ENCODE measurements at regions not wholly inside any gene's neighbourhood (a gene's known extent, or its start where the extent isn't known, plus 50 kb on each side); places are given as distances from the start of the nearest gene placed in this dataset.

GRCh38 chr6:164037171-164037870 lies 622.8 kb downstream of the QKI start:
- H3K4me3 Mint-ChIP-seq (ENCODE audit: low read depth), result no peak overlapping the region
- H3K36me3 Mint-ChIP-seq (ENCODE audit: low read depth), result no peaks in the 10 kb centered on the region
- DNase-seq (ENCODE audit: low spot score), result no peak
- no peaks in the 10 kb centered on the region for H3K4me1 Mint-ChIP-seq (ENCODE audit: low read depth)
- H3K27ac Mint-ChIP-seq, result no peak overlapping the region
- no peaks in the 10 kb centered on the region for H3K27me3 Mint-ChIP-seq (ENCODE audit: low read depth)
- no peaks in the 10 kb centered on the region for H3K9me3 Mint-ChIP-seq
- intact Hi-C loops (cut with micrococcal nuclease), result no loop called here

DNA sequence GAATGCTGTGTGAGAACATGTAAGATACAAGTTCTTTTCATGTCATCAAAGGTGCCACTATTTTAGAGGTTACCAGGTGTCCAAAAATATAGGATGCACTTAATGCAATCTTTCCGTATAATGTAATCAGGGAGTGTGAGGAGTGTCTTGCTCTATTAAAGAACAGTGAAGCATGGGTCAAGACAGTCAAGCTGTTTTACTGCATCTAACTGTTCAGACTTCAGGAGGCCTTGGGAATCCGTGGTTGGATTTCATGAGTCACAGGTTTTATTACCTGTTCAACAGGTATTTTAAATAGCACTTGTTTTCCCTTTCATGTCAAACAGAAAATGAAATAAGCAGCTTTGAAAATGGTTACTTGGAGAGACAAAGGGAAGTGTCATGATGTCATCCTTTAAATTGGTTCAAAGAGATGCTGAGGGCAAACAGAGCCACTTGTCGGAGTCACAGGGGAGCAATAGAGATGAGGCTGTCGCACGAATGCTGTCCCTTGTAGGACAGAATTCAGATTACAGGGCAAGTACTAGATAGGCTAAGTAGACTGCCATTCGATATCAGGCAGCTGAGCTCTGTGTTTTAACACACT lies 621.5 kb downstream of the QKI start:
- intact Hi-C loops (cut with micrococcal nuclease), result no loop called here
- no peaks in the 10 kb centered on the region for H3K36me3 Mint-ChIP-seq (ENCODE audit: low read depth)
- H3K27ac Mint-ChIP-seq, result no peak overlapping the region
- no peak for DNase-seq (ENCODE audit: low spot score)
- no peaks in the 10 kb centered on the region for H3K4me1 Mint-ChIP-seq (ENCODE audit: low read depth)
- H3K9me3 Mint-ChIP-seq, result no peaks in the 10 kb centered on the region
- H3K4me3 Mint-ChIP-seq (ENCODE audit: low read depth), result no peak overlapping the region
- no peaks in the 10 kb centered on the region for H3K27me3 Mint-ChIP-seq (ENCODE audit: low read depth)

- no peaks in the 10 kb centered on the region for H3K4me1 Mint-ChIP-seq (ENCODE audit: low read depth)
- H3K9me3 Mint-ChIP-seq, result no peaks in the 10 kb centered on the region
- no peak overlapping the region for H3K27ac Mint-ChIP-seq
- no peak for DNase-seq (ENCODE audit: low spot score)
- no peaks in the 10 kb centered on the region for H3K36me3 Mint-ChIP-seq (ENCODE audit: low read depth)
- no peak overlapping the region for H3K4me3 Mint-ChIP-seq (ENCODE audit: low read depth)
- H3K27me3 Mint-ChIP-seq (ENCODE audit: low read depth), result no peaks in the 10 kb centered on the region
- intact Hi-C loops (cut with micrococcal nuclease), result no loop called here
Observed at GRCh38 chr6:164034602-164035140, 620.2 kb downstream of the QKI start.

GRCh38 chr6:164025180-164025579 lies 610.7 kb downstream of the QKI start:
- H3K9me3 Mint-ChIP-seq, result no peaks in the 10 kb centered on the region
- intact Hi-C loops (cut with micrococcal nuclease), result no loop called here
- H3K27ac Mint-ChIP-seq, result no peak overlapping the region
- H3K4me3 Mint-ChIP-seq (ENCODE audit: low read depth), result no peak overlapping the region
- no peak for DNase-seq (ENCODE audit: low spot score)
- no peaks in the 10 kb centered on the region for H3K4me1 Mint-ChIP-seq (ENCODE audit: low read depth)
- no peaks in the 10 kb centered on the region for H3K27me3 Mint-ChIP-seq (ENCODE audit: low read depth)
- H3K36me3 Mint-ChIP-seq (ENCODE audit: low read depth), result no peaks in the 10 kb centered on the region

GRCh38 chr6:164023535-164023934 lies 609.0 kb downstream of the QKI start:
- no peaks in the 10 kb centered on the region for H3K4me1 Mint-ChIP-seq (ENCODE audit: low read depth)
- DNase-seq (ENCODE audit: low spot score), result no peak
- no peak overlapping the region for H3K27ac Mint-ChIP-seq
- intact Hi-C loops (cut with micrococcal nuclease), result no loop called here
- H3K4me3 Mint-ChIP-seq (ENCODE audit: low read depth), result no peak overlapping the region
- H3K36me3 Mint-ChIP-seq (ENCODE audit: low read depth), result no peaks in the 10 kb centered on the region
- no peaks in the 10 kb centered on the region for H3K9me3 Mint-ChIP-seq
- no peaks in the 10 kb centered on the region for H3K27me3 Mint-ChIP-seq (ENCODE audit: low read depth)

DNA sequence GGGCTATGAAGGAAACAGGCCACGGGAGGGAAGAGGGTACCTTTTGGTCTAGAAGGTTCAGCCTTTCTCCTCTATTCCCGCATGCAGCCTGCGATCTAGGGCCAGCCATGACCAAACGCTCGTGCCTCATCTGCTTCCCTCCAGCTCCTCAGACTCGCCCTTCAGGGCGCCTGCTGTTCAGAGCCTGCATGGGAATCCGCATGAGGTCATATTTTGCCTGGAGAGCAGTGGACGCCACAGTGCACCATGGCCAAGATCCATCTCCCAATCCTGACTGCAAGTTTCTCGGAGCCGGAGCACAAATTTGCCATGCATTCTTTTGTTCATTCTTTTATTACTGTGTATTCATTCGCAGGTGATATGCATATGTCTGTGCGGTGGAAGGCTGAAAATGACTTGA lies 608.1 kb downstream of the QKI start:
- DNase-seq (ENCODE audit: low spot score), result no peak
- intact Hi-C loops (cut with micrococcal nuclease), result no loop called here
- no peak overlapping the region for H3K27ac Mint-ChIP-seq
- H3K27me3 Mint-ChIP-seq (ENCODE audit: low read depth), result no peaks in the 10 kb centered on the region
- no peaks in the 10 kb centered on the region for H3K36me3 Mint-ChIP-seq (ENCODE audit: low read depth)
- H3K4me1 Mint-ChIP-seq (ENCODE audit: low read depth), result no peaks in the 10 kb centered on the region
- H3K4me3 Mint-ChIP-seq (ENCODE audit: low read depth), result no peak overlapping the region
- no peaks in the 10 kb centered on the region for H3K9me3 Mint-ChIP-seq

DNA sequence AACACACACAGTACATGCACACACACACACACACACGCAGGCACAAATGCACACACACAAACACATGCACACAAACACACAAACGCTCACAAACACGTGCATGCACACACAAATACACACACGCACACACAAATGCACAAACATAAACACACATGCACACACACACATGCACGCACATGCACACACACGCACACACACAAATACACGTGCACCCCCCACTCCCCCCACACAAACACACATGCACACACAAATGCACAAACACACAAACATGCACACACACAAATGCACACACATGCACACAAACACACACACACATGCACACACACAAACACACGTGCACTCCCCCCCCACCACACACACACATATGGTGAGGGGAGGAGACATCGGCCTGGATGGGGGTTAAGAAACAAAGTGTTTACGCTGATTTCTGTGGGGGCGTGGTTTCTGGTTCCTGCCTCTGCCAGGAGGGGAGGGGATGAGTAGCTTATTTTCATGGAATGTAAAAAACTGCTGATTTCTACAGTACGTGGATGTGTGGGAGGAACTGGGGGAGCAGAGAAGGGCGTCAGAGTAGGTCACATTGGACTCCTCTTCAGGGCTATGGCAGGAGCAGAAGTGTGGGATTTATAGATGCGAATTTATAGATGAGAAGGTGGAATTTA lies 607.2 kb downstream of the QKI start:
- H3K4me3 Mint-ChIP-seq (ENCODE audit: low read depth), result no peak overlapping the region
- intact Hi-C loops (cut with micrococcal nuclease), result no loop called here
- H3K9me3 Mint-ChIP-seq, result peaks cover 5% of the 10 kb centered on the region
- no peaks in the 10 kb centered on the region for H3K4me1 Mint-ChIP-seq (ENCODE audit: low read depth)
- no peaks in the 10 kb centered on the region for H3K36me3 Mint-ChIP-seq (ENCODE audit: low read depth)
- DNase-seq (ENCODE audit: low spot score), result no peak
- H3K27me3 Mint-ChIP-seq (ENCODE audit: low read depth), result no peaks in the 10 kb centered on the region
- H3K27ac Mint-ChIP-seq, result no peak overlapping the region

DNA sequence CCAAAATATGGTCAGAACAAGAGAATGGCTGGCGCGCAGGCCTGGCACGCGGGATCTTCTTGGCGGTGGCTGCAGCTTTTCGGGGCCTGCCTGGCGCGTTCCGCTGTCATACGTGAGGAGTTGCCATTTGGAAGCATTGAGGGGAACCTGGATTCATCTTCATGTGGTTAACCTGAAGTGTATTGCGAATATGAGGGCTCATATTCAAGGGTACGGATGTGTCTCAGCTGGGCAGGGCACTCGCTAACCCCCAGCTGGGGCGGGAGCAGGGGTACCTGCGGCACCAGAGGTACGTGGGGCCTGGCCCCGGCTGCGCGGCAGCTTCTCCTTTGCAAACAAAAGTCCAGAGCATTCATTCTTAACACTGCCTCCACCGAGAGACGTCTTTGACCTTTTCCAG lies 605.6 kb downstream of the QKI start:
- Mint-ChIP-seq H3K27ac (no peak overlapping the region), H3K4me3 (ENCODE audit: low read depth) (no peak overlapping the region), H3K9me3 (peaks cover 11% of the 10 kb centered on the region), H3K36me3 (ENCODE audit: low read depth) (no peaks in the 10 kb centered on the region), H3K4me1 (ENCODE audit: low read depth) (no peaks in the 10 kb centered on the region), H3K27me3 (ENCODE audit: low read depth) (no peaks in the 10 kb centered on the region)
- DNase-seq (ENCODE audit: low spot score), result no peak
- intact Hi-C loops (cut with micrococcal nuclease), result no loop called here

- no peak overlapping the region for H3K27ac Mint-ChIP-seq
- H3K36me3 Mint-ChIP-seq (ENCODE audit: low read depth), result no peaks in the 10 kb centered on the region
- peaks cover 11% of the 10 kb centered on the region for H3K9me3 Mint-ChIP-seq
- DNase-seq (ENCODE audit: low spot score), result no peak
- H3K27me3 Mint-ChIP-seq (ENCODE audit: low read depth), result no peaks in the 10 kb centered on the region
- intact Hi-C loops (cut with micrococcal nuclease), result no loop called here
- no peak overlapping the region for H3K4me3 Mint-ChIP-seq (ENCODE audit: low read depth)
- H3K4me1 Mint-ChIP-seq (ENCODE audit: low read depth), result no peaks in the 10 kb centered on the region
Observed at GRCh38 chr6:164018133-164018532, 603.6 kb downstream of the QKI start.

DNA sequence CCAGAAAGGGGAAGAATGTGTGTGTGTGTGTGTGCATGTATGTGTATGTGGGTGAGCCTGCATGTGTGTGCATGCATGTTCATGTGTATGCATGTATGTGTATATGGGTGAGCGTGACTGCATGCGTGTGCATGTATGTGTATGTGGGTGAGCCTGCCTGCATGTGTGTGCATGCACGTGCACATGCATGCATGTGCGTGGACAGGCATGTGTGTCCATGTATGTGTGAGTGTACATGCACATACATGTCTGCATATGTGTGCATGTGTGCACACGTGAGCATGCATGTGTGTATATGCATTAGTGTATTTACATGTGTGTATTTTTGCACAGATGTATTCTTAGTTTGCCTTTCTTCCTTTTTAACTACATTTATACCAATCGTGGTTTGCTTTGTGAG lies 601.5 kb downstream of the QKI start:
- H3K36me3 Mint-ChIP-seq (ENCODE audit: low read depth), result no peaks in the 10 kb centered on the region
- H3K4me3 Mint-ChIP-seq (ENCODE audit: low read depth), result no peak overlapping the region

DNA sequence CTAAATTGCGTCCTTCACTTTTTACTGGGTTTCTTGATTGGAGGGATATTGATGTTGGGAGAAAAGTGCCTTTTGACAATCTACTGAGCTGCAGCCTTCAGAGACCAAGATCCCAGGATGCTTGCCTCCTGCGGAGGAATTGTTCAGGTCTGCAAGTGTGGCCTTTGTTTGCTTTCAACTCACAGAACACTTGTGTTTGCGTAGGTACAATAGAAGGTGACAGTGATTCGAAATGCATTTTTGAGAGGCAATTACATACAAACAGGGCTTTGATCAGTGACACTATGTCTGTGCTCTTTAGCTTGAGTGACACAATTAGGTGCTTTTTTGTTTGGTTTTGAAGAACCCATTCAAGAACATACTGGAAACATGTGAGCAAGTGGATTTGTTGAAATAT lies 600.6 kb downstream of the QKI start:
- Mint-ChIP-seq H3K27ac (no peak overlapping the region), H3K27me3 (ENCODE audit: low read depth) (no peaks in the 10 kb centered on the region), H3K4me1 (ENCODE audit: low read depth) (no peaks in the 10 kb centered on the region), H3K36me3 (ENCODE audit: low read depth) (no peaks in the 10 kb centered on the region), H3K4me3 (ENCODE audit: low read depth) (no peak overlapping the region), H3K9me3 (peaks cover 11% of the 10 kb centered on the region)
- DNase-seq (ENCODE audit: low spot score), result no peak
- intact Hi-C loops (cut with micrococcal nuclease), result no loop called here

More for the DNA sequence above, 601.5 kb downstream of the QKI start:
- H3K27me3 Mint-ChIP-seq (ENCODE audit: low read depth), result no peaks in the 10 kb centered on the region
- DNase-seq (ENCODE audit: low spot score), result no peak
- H3K4me1 Mint-ChIP-seq (ENCODE audit: low read depth), result no peaks in the 10 kb centered on the region
- H3K9me3 Mint-ChIP-seq, result peaks cover 11% of the 10 kb centered on the region
- intact Hi-C loops (cut with micrococcal nuclease), result no loop called here
- H3K27ac Mint-ChIP-seq, result no peak overlapping the region

GRCh38 chr6:164014346-164015087 lies 600.0 kb downstream of the QKI start:
- no peak for DNase-seq (ENCODE audit: low spot score)
- Mint-ChIP-seq H3K9me3 (peaks cover 11% of the 10 kb centered on the region), H3K4me1 (ENCODE audit: low read depth) (no peaks in the 10 kb centered on the region), H3K27ac (no peak overlapping the region), H3K27me3 (ENCODE audit: low read depth) (no peaks in the 10 kb centered on the region), H3K36me3 (ENCODE audit: low read depth) (no peaks in the 10 kb centered on the region), H3K4me3 (ENCODE audit: low read depth) (no peak overlapping the region)
- intact Hi-C loops (cut with micrococcal nuclease), result no loop called here
